ENCODE measurements at regions not wholly inside any gene's neighbourhood (a gene's known extent, or its start where the extent isn't known, plus 50 kb on each side); places are given as distances from the start of the nearest gene placed in this dataset.

- Histone ChIP-seq H3K36me3 (replicated peaks; ENCODE audit: low read depth, low read length) (no peaks in the 10 kb centered on the region), H3K4me1 (ENCODE audit: low read length) (no peaks in the 10 kb centered on the region), H3K9ac (ENCODE audit: low read length) (no peak overlapping the region), H3K27me3 (ENCODE audit: low read depth, low read length) (no peaks in the 10 kb centered on the region), H3K4me2 (ENCODE audit: low read length) (no peak overlapping the region), H3K9me3 (ENCODE audit: insufficient read depth, low read length) (peaks cover 6% of the 10 kb centered on the region), H2AFZ (ENCODE audit: low read depth, low read length) (no peak overlapping the region), H3K27ac (ENCODE audit: low read length) (no peak overlapping the region), H4K20me1 (ENCODE audit: insufficient read depth, low read length) (no peaks in the 10 kb centered on the region), H3K79me2 (ENCODE audit: low read length) (no peaks in the 10 kb centered on the region), H3K4me3 (ENCODE audit: low read length) (no peak overlapping the region)
- no peak for TF ChIP-seq EZH2phosphoT487 (IDR thresholded peaks at IDR 0.05; ENCODE audit: low read depth)
- TF ChIP-seq CTCF (IDR thresholded peaks at IDR 0.05; ENCODE audit: low read depth, low read length), result no peak
Observed at GRCh38 chrX:526295-527224, 104.0 kb upstream of the SHOX start.

GRCh38 chrX:530726-531610 is 99.6 kb upstream of the SHOX start:
- TF ChIP-seq CTCF (IDR thresholded peaks at IDR 0.05; ENCODE audit: low read depth, low read length), result no peak
- no peak for TF ChIP-seq EZH2phosphoT487 (IDR thresholded peaks at IDR 0.05; ENCODE audit: low read depth)
- no peaks in the 10 kb centered on the region; the same call in 1 of the 2 replicates for H3K9me3 ChIP-seq (ENCODE audit: insufficient read depth, low read length)
- H4K20me1 ChIP-seq (ENCODE audit: insufficient read depth, low read length), result no peaks in the 10 kb centered on the region
- H3K27me3 ChIP-seq (ENCODE audit: low read depth, low read length), result no peaks in the 10 kb centered on the region
- no peak overlapping the region for H3K27ac ChIP-seq (ENCODE audit: low read length)
- no peaks in the 10 kb centered on the region for H3K79me2 ChIP-seq (ENCODE audit: low read length)
- no peak overlapping the region for H2AFZ ChIP-seq (ENCODE audit: low read depth, low read length)
- no peaks in the 10 kb centered on the region for H3K4me1 ChIP-seq (ENCODE audit: low read length)
- H3K4me3 ChIP-seq (ENCODE audit: low read length), result no peak overlapping the region
- no peak overlapping the region for H3K4me2 ChIP-seq (ENCODE audit: low read length)
- no peaks in the 10 kb centered on the region for H3K36me3 ChIP-seq (replicated peaks; ENCODE audit: low read depth, low read length)
- no peak overlapping the region for H3K9ac ChIP-seq (ENCODE audit: low read length)

GRCh38 chrX:531611-531936 is 99.0 kb upstream of the SHOX start:
- H3K4me3 ChIP-seq (ENCODE audit: low read length), result no peak overlapping the region
- no peaks in the 10 kb centered on the region for H3K4me1 ChIP-seq (ENCODE audit: low read length)
- no peak overlapping the region for H3K27ac ChIP-seq (ENCODE audit: low read length)
- H3K79me2 ChIP-seq (ENCODE audit: low read length), result no peaks in the 10 kb centered on the region
- no peak overlapping the region for H3K4me2 ChIP-seq (ENCODE audit: low read length)
- H3K9ac ChIP-seq (ENCODE audit: low read length), result no peak overlapping the region
- H3K36me3 ChIP-seq (replicated peaks; ENCODE audit: low read depth, low read length), result no peaks in the 10 kb centered on the region
- H4K20me1 ChIP-seq (ENCODE audit: insufficient read depth, low read length), result no peaks in the 10 kb centered on the region
- H2AFZ ChIP-seq (ENCODE audit: low read depth, low read length), result no peak overlapping the region
- H3K9me3 ChIP-seq (ENCODE audit: insufficient read depth, low read length), result no peaks in the 10 kb centered on the region; the same call in 1 of the 2 replicates
- no peak for TF ChIP-seq EZH2phosphoT487 (IDR thresholded peaks at IDR 0.05; ENCODE audit: low read depth)
- TF ChIP-seq CTCF (IDR thresholded peaks at IDR 0.05; ENCODE audit: low read depth, low read length), result no peak
- H3K27me3 ChIP-seq (ENCODE audit: low read depth, low read length), result no peaks in the 10 kb centered on the region

GRCh38 chrX:534804-535203 is 95.8 kb upstream of the SHOX start:
- no peak overlapping the region for H3K9ac ChIP-seq (ENCODE audit: low read length)
- H3K4me2 ChIP-seq (ENCODE audit: low read length), result no peak overlapping the region
- no peaks in the 10 kb centered on the region for H3K79me2 ChIP-seq (ENCODE audit: low read length)
- H3K27ac ChIP-seq (ENCODE audit: low read length), result no peak overlapping the region
- no peaks in the 10 kb centered on the region for H4K20me1 ChIP-seq (ENCODE audit: insufficient read depth, low read length)
- no peaks in the 10 kb centered on the region; the same call in 1 of the 2 replicates for H3K9me3 ChIP-seq (ENCODE audit: insufficient read depth, low read length)
- TF ChIP-seq EZH2phosphoT487 (IDR thresholded peaks at IDR 0.05; ENCODE audit: low read depth), result no peak
- H3K27me3 ChIP-seq (ENCODE audit: low read depth, low read length), result no peaks in the 10 kb centered on the region
- H2AFZ ChIP-seq (ENCODE audit: low read depth, low read length), result no peak overlapping the region
- H3K4me1 ChIP-seq (ENCODE audit: low read length), result no peaks in the 10 kb centered on the region
- no peaks in the 10 kb centered on the region for H3K36me3 ChIP-seq (replicated peaks; ENCODE audit: low read depth, low read length)
- no peak overlapping the region for H3K4me3 ChIP-seq (ENCODE audit: low read length)
